HepG2 (cell line): ENCODE measurements at regions not wholly inside any gene's neighbourhood (a gene's known extent, or its start where the extent isn't known, plus 50 kb on each side); places are given as distances from the start of the nearest gene placed in this dataset.

Source experiments
- ATAC-seq: fragments of 200-7000 bp; cut with Tn5 transposase; 3 replicates; pipeline ENCODE4 v1.9.1; 2020; ENCODE audit warnings: mild to moderate bottlenecking, moderate library complexity
- BruUV-seq: library from RNA; stranded (reverse); fragments of 400-500 nt; replicated peaks from 2 replicates; lab custom pipeline; 2021; lab: Mats Ljungman, UMichigan
- CTCF ChIA-PET: fragments of 300-600 bp; formaldehyde crosslinking; extraction: SDS; loops from one replicate; lab custom pipeline; 2021; ENCODE audit warnings: low total read pairs, inconsistent platforms, low intra/inter-chr PET ratio; lab: Yijun Ruan, JAX
- POLR2A ChIA-PET: fragments of 350-600 bp; sonication (Branson Sonifier 250); formaldehyde crosslinking; loops from one replicate; lab custom pipeline; 2020; ENCODE audit warnings: antibody characterized with exemption, inconsistent platforms; lab: Yijun Ruan, JAX
- DNase-seq: peaks from one replicate; pipeline ENCODE4 v3.0.0-alpha.2; 2015; ENCODE audit warnings: low spot score
- FAIRE-seq: peaks from 3 replicates; lab custom pipeline; 2011; peaks lifted over from hg19 to GRCh38; lab: Jason Lieb, UNC
- H2AFZ ChIP-seq: one replicate; pipeline ENCODE4 v1.6.1; 2011; ENCODE audit warnings: low read length, inconsistent platforms
- H3K27ac ChIP-seq: fragments of 300-600 bp; 3 replicates; pipeline ENCODE4 v1.8.0; 2011; ENCODE audit warnings: mixed run types, mild to moderate bottlenecking, mixed read lengths, low read length, inconsistent platforms; ENCODE audit not compliant: insufficient read depth; ENCODE audit errors: extremely low read length
- H3K27me3 ChIP-seq, 2 experiments: fragments of 200-600 bp in 1 of 2; 2 replicates in 1 of 2; 3 replicates in 1 of 2; pipeline versions ENCODE4 v1.6.0 to v1.8.0; 2011; ENCODE audit warnings: low read length in 2 of 2, mild to moderate bottlenecking in 2 of 2, moderate library complexity in 2 of 2, inconsistent platforms in 1 of 2; ENCODE audit not compliant: insufficient read depth in 2 of 2, control insufficient read depth in 1 of 2
- H3K36me3 ChIP-seq, 2 experiments: fragments of 200-600 bp in 1 of 2; replicated peaks in 1 of 2; 2 replicates in 1 of 2; 3 replicates in 1 of 2; pipeline versions ENCODE4 v1.5.1 to v1.8.0; 2011; ENCODE audit warnings: low read length in 2 of 2, inconsistent platforms in 1 of 2; ENCODE audit not compliant: insufficient read depth in 2 of 2, control insufficient read depth in 1 of 2
- H3K4me1 ChIP-seq: 2 replicates; pipeline ENCODE4 v1.5.1; 2012; ENCODE audit warnings: low read length, inconsistent platforms; ENCODE audit not compliant: insufficient read depth
- H3K4me2 ChIP-seq: 2 replicates; pipeline ENCODE4 v1.6.0; 2011; ENCODE audit warnings: low read depth, low read length, inconsistent platforms
- H3K4me3 ChIP-seq, 3 experiments: fragments of 200-600 bp in 1 of 3; sonication (generic), shearing (Covaris generic) in 1 of 3; replicated peaks in 1 of 3; 2 replicates each; pipeline ENCODE4 v1.5.1; 2011 to 2016; ENCODE audit warnings: low read length in 3 of 3, inconsistent platforms in 2 of 3, low read depth in 2 of 3, mild to moderate bottlenecking in 2 of 3, control low read depth in 1 of 3, mixed read lengths in 1 of 3; ENCODE audit not compliant: insufficient read depth in 1 of 3
- H3K79me2 ChIP-seq: one replicate; pipeline ENCODE4 v1.6.1; 2011; ENCODE audit warnings: low read length, inconsistent platforms; ENCODE audit not compliant: insufficient read depth
- H3K9ac ChIP-seq: 2 replicates; pipeline ENCODE4 v1.6.0; 2011; ENCODE audit warnings: mild to moderate bottlenecking, low read depth, low read length, inconsistent platforms; ENCODE audit not compliant: insufficient read depth
- H3K9me3 ChIP-seq: 2 replicates; pipeline ENCODE4 v1.5.1; 2012; ENCODE audit warnings: mild to moderate bottlenecking, low read length
- H4K20me1 ChIP-seq: 2 replicates; pipeline ENCODE4 v1.6.0; 2011; ENCODE audit warnings: inconsistent platforms, mild to moderate bottlenecking, low read length, moderate library complexity; ENCODE audit not compliant: insufficient read depth
- AKAP8 ChIP-seq: sonication (generic); formaldehyde crosslinking; IDR thresholded peaks from 2 replicates; pipeline ENCODE4 v1.5.1; 2020; ENCODE audit warnings: mild to moderate bottlenecking, missing genetic modification reagents
- FOXC1 ChIP-seq: sonication (generic); formaldehyde crosslinking; IDR thresholded peaks from 2 replicates; pipeline ENCODE4 v1.8.0; 2022; ENCODE audit warnings: mild to moderate bottlenecking, missing genetic modification reagents, borderline replicate concordance
- HCFC1 ChIP-seq: fragments of 150-350 bp; IDR thresholded peaks from 2 replicates; pipeline ENCODE4 v1.6.1; 2014; ENCODE audit warnings: low read depth, low read length
- HOXA3 ChIP-seq: sonication (generic); formaldehyde crosslinking; IDR thresholded peaks from 2 replicates; pipeline ENCODE4 v1.5.0; 2020; ENCODE audit warnings: missing genetic modification reagents
- ISL2 ChIP-seq: sonication (generic); formaldehyde crosslinking; IDR thresholded peaks from 2 replicates; pipeline ENCODE4 v1.5.0; 2020; ENCODE audit warnings: missing genetic modification reagents
- KLF16 ChIP-seq, 2 experiments: sonication (generic) in 1 of 2; formaldehyde crosslinking in 1 of 2; IDR thresholded peaks; 2 replicates each; pipeline versions ENCODE4 v1.6.1 to v1.8.0; 2016 to 2023; ENCODE audit warnings: missing genetic modification reagents in 2 of 2, missing compliant biosample characterization in 1 of 2
- MED13 ChIP-seq: sonication (generic); formaldehyde crosslinking; IDR thresholded peaks from 2 replicates; pipeline ENCODE4 v1.5.0; 2020; ENCODE audit warnings: missing genetic modification reagents
- MZF1 ChIP-seq: sonication (generic); formaldehyde crosslinking; IDR thresholded peaks from 2 replicates; pipeline ENCODE4 v1.8.1; 2023; ENCODE audit warnings: mild to moderate bottlenecking, missing genetic modification reagents, borderline replicate concordance
- SOX5 ChIP-seq: IDR thresholded peaks from 2 replicates; pipeline ENCODE4 v1.6.1; 2016; ENCODE audit warnings: borderline replicate concordance
- ZNF138 ChIP-seq: sonication (generic); formaldehyde crosslinking; IDR thresholded peaks from 2 replicates; pipeline ENCODE4 v1.5.0; 2020; ENCODE audit warnings: mild to moderate bottlenecking, low read depth, missing genetic modification reagents
- ZNF143 ChIP-seq: sonication (generic); formaldehyde crosslinking; IDR thresholded peaks from 2 replicates; pipeline ENCODE4 v1.4.0; 2020; ENCODE audit warnings: missing genetic modification reagents
- ZNF232 ChIP-seq: sonication (generic); formaldehyde crosslinking; IDR thresholded peaks from 2 replicates; pipeline ENCODE4 v1.4.0; 2020; ENCODE audit warnings: missing genetic modification reagents, borderline replicate concordance
- ZNF331 ChIP-seq: sonication (generic); formaldehyde crosslinking; IDR thresholded peaks from 2 replicates; pipeline ENCODE4 v1.4.0; 2020; ENCODE audit warnings: missing genetic modification reagents
- ZNF44 ChIP-seq: sonication (generic); formaldehyde crosslinking; IDR thresholded peaks from 2 replicates; pipeline ENCODE4 v1.5.1; 2020; ENCODE audit warnings: mild to moderate bottlenecking, missing genetic modification reagents
- ZNF768 ChIP-seq: sonication (generic); formaldehyde crosslinking; IDR thresholded peaks from 2 replicates; pipeline ENCODE4 v1.4.0; 2020; ENCODE audit warnings: missing genetic modification reagents
- WGBS: methylation state at CpG from one replicate; pipeline ENCODE4 v1.1.6; 2017; ENCODE audit warnings: low lambda C conversion rate; 5-methylcytosine and 5-hydroxymethylcytosine counted together
- in situ Hi-C: cut with HindIII; loops from 2 replicates; pipeline ENCODE4 v1.10.0; 2017; ENCODE audit warnings: low pct_unique_long_range_greater_than_20kb; ENCODE audit not compliant: extremely low pct_ligation_motif_present
- intact Hi-C: fragments of 100-400 bp; cut with micrococcal nuclease; formaldehyde crosslinking; loops from one replicate; pipeline ENCODE4 v1.10.0; 2022; ENCODE audit not compliant: unreplicated experiment
- TF ChIP-seq, protein P1 (sequence below): sonication (generic); formaldehyde crosslinking; IDR thresholded peaks from 2 replicates; pipeline ENCODE4 v1.8.0; 2022; ENCODE audit warnings: missing genetic modification reagents, low read depth, mild to moderate bottlenecking, borderline replicate concordance
- TF ChIP-seq, protein P2 (sequence below): sonication (generic); formaldehyde crosslinking; IDR thresholded peaks from 2 replicates; pipeline ENCODE4 v1.8.1; 2023; ENCODE audit warnings: mild to moderate bottlenecking, missing genetic modification reagents

DNA sequence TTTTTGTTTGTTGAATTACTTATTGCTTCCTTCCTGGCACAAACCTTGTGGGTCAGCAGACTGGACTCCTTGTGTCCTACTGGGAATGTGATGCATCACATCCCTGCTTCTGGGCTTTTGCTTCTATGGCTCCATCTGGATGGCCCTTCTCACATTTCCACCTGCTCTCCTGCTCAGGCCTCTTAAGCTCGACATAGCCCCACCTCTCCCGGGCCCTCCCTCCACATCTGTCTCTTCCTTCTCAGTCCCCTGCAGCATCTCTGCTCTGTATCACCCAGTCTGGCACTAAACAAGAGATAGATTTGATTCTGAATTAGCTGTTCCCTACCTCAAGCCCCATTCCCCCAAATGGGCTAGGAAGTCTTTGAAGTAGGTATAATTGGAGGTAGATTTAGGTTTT lies 356.8 kb downstream of the DHX35 start:
- intact Hi-C loops (loop anchor here (10.0 kb wide), 1 partner anchor 884 kb away; the partner anchor contains the start of gene SNHG17), in situ Hi-C loops (no loop called here)
- DNase-seq = no peak
- Histone ChIP-seq H3K9me3 (no peaks in the 10 kb centered on the region), H3K79me2 (no peaks in the 10 kb centered on the region), H3K4me2 (no peak overlapping the region), H3K4me3 (no peak overlapping the region), H3K4me1 (no peaks in the 10 kb centered on the region), H3K9ac (no peak overlapping the region), H3K36me3 (no peaks in the 10 kb centered on the region), H3K27me3 (no peaks in the 10 kb centered on the region), H2AFZ (no peak overlapping the region), H3K27ac (no peak overlapping the region), H4K20me1 (no peaks in the 10 kb centered on the region)
- no peak for TF ChIP-seq MZF1 (CRISPR knock-in tag)
- no peak for TF ChIP-seq ZNF138 (CRISPR knock-in tag)
- no peak for TF ChIP-seq HCFC1
- TF ChIP-seq ZNF768 (CRISPR knock-in tag) = no peak
- TF ChIP-seq AKAP8 (CRISPR knock-in tag) = no peak
- no peak for TF ChIP-seq ZNF331
- TF ChIP-seq KLF16 (CRISPR knock-in tag; IDR thresholded peaks at IDR 0.05) = no peak
- TF ChIP-seq, protein P1, sequence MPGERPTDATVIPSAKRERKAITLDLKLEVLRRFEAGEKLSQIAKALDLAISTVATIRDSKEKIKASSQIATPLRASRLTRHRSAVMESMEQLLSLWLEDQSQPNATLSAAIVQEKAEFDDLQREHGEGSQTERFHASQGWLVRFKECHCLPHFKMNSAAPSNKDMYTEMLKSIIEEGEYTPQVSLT (CRISPR knock-in tag) = no peak
- TF ChIP-seq, protein P2, sequence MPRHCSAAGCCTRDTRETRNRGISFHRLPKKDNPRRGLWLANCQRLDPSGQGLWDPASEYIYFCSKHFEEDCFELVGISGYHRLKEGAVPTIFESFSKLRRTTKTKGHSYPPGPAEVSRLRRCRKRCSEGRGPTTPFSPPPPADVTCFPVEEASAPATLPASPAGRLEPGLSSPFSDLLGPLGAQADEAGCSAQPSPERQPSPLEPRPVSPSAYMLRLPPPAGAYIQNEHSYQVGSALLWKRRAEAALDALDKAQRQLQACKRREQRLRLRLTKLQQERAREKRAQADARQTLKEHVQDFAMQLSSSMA = no peak
- TF ChIP-seq ISL2 (CRISPR knock-in tag) = no peak
- TF ChIP-seq ZNF44 (CRISPR knock-in tag) = no peak
- TF ChIP-seq ZNF143 (CRISPR knock-in tag) = no peak
- TF ChIP-seq HOXA3 = no peak
- no peak for TF ChIP-seq FOXC1 (CRISPR knock-in tag)
- no peak for TF ChIP-seq ZNF232 (CRISPR knock-in tag)
- TF ChIP-seq MED13 (CRISPR knock-in tag) = no peak
- no peak for TF ChIP-seq SOX5
- 0% methylated on average over 2 of the region's 2 CpGs for WGBS
- ATAC-seq = no peak
- ChIA-PET POLR2A (no interaction called here), CTCF (no interaction called here)
- BruUV-seq = no TSS peak
- no peak for FAIRE-seq
